ENCODE measurements at regions not wholly inside any gene's neighbourhood (a gene's known extent, or its start where the extent isn't known, plus 50 kb on each side); places are given as distances from the start of the nearest gene placed in this dataset.

- no peak for DNase-seq
Observed at GRCh38 chr2:121969766-121970639, 214.6 kb downstream of the TSN start.

DNA sequence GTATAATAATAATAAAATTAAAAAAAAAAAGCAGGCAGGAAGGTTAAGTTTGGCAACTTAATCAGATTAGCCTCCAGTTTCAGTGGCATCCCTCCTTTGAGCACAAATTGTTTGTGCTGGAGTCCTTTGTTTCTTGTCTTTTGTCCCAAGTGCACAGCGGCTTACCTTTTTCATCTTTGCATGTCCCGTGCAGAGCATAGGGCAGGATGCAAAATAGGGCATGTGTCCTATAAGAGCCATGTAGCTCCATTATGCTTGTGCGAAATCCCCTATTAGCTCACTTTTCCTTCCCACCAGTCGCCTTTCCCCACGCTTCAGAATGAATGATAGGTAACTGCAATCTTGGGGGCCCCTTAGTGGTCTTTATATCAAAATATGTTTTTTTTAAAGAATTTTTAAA is 216.8 kb downstream of the TSN start:
- DNase-seq: no peak

GRCh38 chr2:121974897-121975661 is 219.6 kb downstream of the TSN start:
- peak; percentile 53 for DNase-seq

GRCh38 chr2:121976926-121977325 is 221.5 kb downstream of the TSN start:
- no peak for DNase-seq

- no peak for DNase-seq
Observed at GRCh38 chr2:121977326-121977725, 221.9 kb downstream of the TSN start.

GRCh38 chr2:121992700-121993099 is 237.2 kb downstream of the TSN start:
- DNase-seq: no peak

DNA sequence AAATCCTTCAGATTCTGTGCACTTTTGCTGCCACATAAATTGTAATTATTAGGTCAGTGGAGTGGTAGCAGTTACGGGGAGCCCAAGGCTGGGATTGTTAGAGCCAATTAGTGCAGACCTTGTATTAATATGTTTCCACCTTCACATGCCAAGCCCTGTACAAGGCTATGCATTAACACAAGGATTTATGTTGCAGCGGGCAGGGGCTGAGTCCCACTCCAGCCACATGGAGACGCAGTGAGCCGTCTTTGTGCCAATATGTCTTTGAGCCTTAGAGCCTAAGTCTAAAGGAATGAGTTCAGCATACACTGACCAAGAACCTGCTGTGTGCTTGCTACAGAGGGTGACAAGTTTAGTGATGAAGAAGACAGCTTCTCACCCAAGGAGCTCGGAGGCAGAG is 238.2 kb downstream of the TSN start:
- no peak for DNase-seq

GRCh38 chr2:121994238-121995206 is 239.1 kb downstream of the TSN start:
- DNase-seq: no peak

- no peak for DNase-seq
Observed at GRCh38 chr2:121998751-121999150, 243.3 kb downstream of the TSN start.

- no peak for DNase-seq
Observed at GRCh38 chr2:121999264-121999663, 243.8 kb downstream of the TSN start.

GRCh38 chr2:122000556-122001340 is 245.3 kb downstream of the TSN start:
- no peak for DNase-seq

DNA sequence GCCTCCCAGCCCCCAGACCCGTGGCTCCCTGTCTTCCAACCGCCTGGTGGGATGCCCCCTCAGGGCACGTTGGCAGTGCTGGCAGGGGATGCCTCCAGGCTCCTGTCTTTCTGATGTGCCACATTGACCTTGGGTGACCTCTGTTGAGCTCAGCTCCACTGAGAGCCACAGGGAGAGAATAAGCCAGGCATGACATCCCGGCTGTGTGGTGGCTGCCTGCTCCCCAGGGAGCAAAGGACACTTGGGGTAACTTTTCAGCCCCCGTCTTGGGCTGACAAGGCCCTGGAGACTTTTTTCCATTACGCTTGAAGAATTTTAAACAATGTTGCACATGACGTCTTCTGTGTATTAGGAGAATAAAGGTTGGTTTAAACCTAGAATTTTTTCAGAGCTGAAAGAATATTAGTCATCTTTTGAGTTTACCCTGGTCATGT is 246.0 kb downstream of the TSN start:
- no peak for DNase-seq

- DNase-seq: peak; percentile 54
Observed at GRCh38 chr2:122003196-122003940, 247.9 kb downstream of the TSN start.

DNA sequence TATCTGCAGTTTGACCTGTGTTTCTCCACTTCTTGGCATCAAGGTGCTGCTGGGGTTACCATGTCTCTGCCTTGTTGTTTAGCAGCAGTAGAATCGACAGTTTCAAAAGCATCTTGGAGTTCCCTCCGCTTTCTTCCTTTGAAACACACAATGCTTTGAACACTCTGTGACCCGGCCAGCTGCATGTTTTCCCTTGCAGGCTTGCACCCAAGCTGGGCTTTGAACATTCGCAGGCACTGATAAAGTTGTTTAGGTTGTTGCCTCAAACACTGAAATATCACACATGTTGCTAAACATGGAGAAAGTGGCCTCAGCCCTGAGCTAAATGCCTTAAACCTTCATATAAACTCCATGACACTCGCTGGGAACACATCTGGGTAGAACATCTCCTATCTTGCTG is 251.7 kb downstream of the TSN start:
- DNase-seq: no peak

- DNase-seq: no peak
Observed at GRCh38 chr2:122007577-122007976, 252.1 kb downstream of the TSN start.

- DNase-seq: peak; percentile 39
Observed at GRCh38 chr2:122009561-122009960, 254.1 kb downstream of the TSN start.

DNA sequence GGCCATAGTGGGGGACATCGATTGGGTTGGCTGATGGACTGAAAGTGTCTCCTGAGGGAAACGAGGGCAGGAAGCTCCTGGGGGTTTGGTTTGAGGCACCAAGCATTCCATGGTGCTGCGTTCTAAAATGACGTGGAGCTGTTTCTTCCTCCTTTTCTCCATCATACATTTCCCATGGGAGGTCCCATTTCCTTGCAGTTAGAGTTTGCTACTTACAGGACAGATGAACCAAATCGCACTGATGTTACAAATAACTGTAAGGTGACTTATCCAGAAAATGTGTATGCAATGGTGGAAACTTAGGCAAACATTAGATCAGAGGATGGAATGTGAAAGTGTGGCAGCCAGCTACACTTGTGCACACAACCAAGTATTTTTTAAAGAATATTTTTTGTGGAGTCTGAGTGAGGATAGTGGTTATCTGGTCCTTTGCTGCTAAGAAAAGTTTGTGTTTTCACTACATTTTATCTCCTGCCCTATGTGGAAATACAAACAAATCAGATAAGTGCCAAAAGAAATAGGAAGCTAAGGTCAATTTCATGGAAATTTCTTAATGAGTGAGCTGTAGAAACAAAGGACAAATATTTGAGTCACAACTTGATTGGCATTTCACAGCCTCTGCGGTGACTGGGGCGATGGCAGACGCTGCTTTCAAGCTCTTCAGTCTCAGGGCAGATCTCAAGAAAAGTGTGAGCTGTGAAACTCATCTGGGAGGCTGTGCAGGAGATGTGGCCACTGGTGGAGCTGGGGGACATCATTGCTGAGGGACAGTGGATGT is 256.2 kb downstream of the TSN start:
- DNase-seq: no peak

GRCh38 chr2:122018736-122019135 is 263.3 kb downstream of the TSN start:
- DNase-seq: no peak

- DNase-seq: no peak
Observed at GRCh38 chr2:122019724-122020123, 264.3 kb downstream of the TSN start.

- DNase-seq: no peak
Observed at GRCh38 chr2:122020377-122020776, 264.9 kb downstream of the TSN start.

DNA sequence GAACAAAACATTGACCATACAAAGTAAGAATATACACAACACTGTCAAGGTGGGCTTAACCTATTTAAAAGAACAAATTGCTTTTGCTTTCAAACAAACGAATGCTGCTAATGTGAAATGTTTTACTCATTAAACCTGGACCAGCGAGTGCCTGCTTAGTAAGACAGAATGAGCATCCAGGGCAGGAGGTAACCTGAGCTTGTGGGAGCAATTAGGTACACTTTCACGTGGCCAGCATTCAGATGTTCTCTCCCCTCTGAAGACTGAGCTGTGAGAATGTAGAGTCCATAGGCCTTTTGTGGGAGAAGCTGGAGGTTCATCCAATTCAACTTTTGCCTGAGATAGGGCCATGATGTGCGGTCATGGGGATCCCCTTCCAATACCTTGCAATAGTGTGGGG is 266.5 kb downstream of the TSN start:
- no peak for DNase-seq
